RWPE2 (cell line): ENCODE measurements at regions not wholly inside any gene's neighbourhood (a gene's known extent, or its start where the extent isn't known, plus 50 kb on each side); places are given as distances from the start of the nearest gene placed in this dataset.
A peak's percentile ranks its signal among the peaks of the same experiment; 100 is the strongest.

ENCODE experiments used
- ATAC-seq: fragments of 200-7000 bp; cut with Tn5 transposase; 3 replicates; pipeline ENCODE4 v1.9.1; 2021; ENCODE audit warnings: low read depth
- DNase-seq: peaks from one replicate; pipeline ENCODE4 v3.0.0-alpha.2; 2020; ENCODE audit warnings: low spot score
- H3K27ac ChIP-seq: fragments of 450-650 bp; 2 replicates; pipeline ENCODE4 v1.5.1; 2017; ENCODE audit warnings: mild to moderate bottlenecking; ENCODE audit not compliant: poor library complexity, severe bottlenecking
- H3K27me3 ChIP-seq: fragments of 250-450 bp; sonication (Bioruptor Pico); 2 replicates; pipeline ENCODE4 v1.5.1; 2021; ENCODE audit warnings: mild to moderate bottlenecking, moderate library complexity; ENCODE audit not compliant: insufficient read depth, poor library complexity, severe bottlenecking
- H3K36me3 ChIP-seq: fragments of 250-450 bp; sonication (Bioruptor Pico); 2 replicates; pipeline ENCODE4 v1.5.1; 2020; ENCODE audit warnings: low read depth, mild to moderate bottlenecking, moderate library complexity
- H3K4me1 ChIP-seq: fragments of 250-450 bp; sonication (Bioruptor Pico); 2 replicates; pipeline ENCODE4 v1.5.1; 2021; ENCODE audit warnings: mild to moderate bottlenecking, moderate library complexity; ENCODE audit not compliant: insufficient read depth, poor library complexity, severe bottlenecking
- H3K4me3 ChIP-seq: fragments of 250-450 bp; sonication (Bioruptor Pico); 2 replicates; pipeline ENCODE4 v1.5.1; 2021; ENCODE audit warnings: mild to moderate bottlenecking, moderate library complexity; ENCODE audit not compliant: severe bottlenecking
- H3K9me3 ChIP-seq: fragments of 250-450 bp; sonication (Bioruptor Pico); 2 replicates; pipeline ENCODE4 v1.5.1; 2021; ENCODE audit warnings: mild to moderate bottlenecking, moderate library complexity; ENCODE audit not compliant: severe bottlenecking
- CTCF ChIP-seq: fragments of 450-650 bp; IDR thresholded peaks from one replicate; pipeline ENCODE4 v1.5.1; 2017; ENCODE audit warnings: mild to moderate bottlenecking, moderate library complexity; ENCODE audit not compliant: poor library complexity, severe bottlenecking

- ATAC-seq (peak; percentile 51; the same call in 1 of the 3 replicates), DNase-seq (no peak)
- H3K4me1 ChIP-seq: no peaks in the 10 kb centered on the region
- TF ChIP-seq CTCF: no peak
- H3K27me3 ChIP-seq: peaks cover 4% of the 10 kb centered on the region
- no peaks in the 10 kb centered on the region for H3K36me3 ChIP-seq
- no peak overlapping the region for H3K4me3 ChIP-seq
- no peak overlapping the region for H3K27ac ChIP-seq
- no peaks in the 10 kb centered on the region for H3K9me3 ChIP-seq
Measured at GRCh38 chr5:36790847-36791246, 85.7 kb upstream of the NIPBL start.

GRCh38 chr5:36792560-36793180 is 83.9 kb upstream of the NIPBL start:
- Histone ChIP-seq H3K4me3 (no peak overlapping the region), H3K27ac (no peak overlapping the region), H3K36me3 (no peaks in the 10 kb centered on the region), H3K4me1 (no peaks in the 10 kb centered on the region), H3K9me3 (no peaks in the 10 kb centered on the region), H3K27me3 (peaks cover 6% of the 10 kb centered on the region)
- ATAC-seq (no peak), DNase-seq (no peak)
- no peak for TF ChIP-seq CTCF

GRCh38 chr5:36795366-36795765 is 81.2 kb upstream of the NIPBL start:
- no peak for TF ChIP-seq CTCF
- Histone ChIP-seq H3K4me3 (no peak overlapping the region), H3K4me1 (no peaks in the 10 kb centered on the region), H3K36me3 (no peaks in the 10 kb centered on the region), H3K27me3 (peaks cover 16% of the 10 kb centered on the region), H3K9me3 (no peaks in the 10 kb centered on the region), H3K27ac (no peak overlapping the region)
- no peak for DNase-seq
- no peak for ATAC-seq

- no peaks in the 10 kb centered on the region for H3K4me1 ChIP-seq
- ATAC-seq (no peak), DNase-seq (no peak)
- TF ChIP-seq CTCF: no peak
- no peak overlapping the region for H3K27ac ChIP-seq
- H3K27me3 ChIP-seq: peaks cover 16% of the 10 kb centered on the region
- H3K4me3 ChIP-seq: no peak overlapping the region
- H3K36me3 ChIP-seq: no peaks in the 10 kb centered on the region
- no peaks in the 10 kb centered on the region for H3K9me3 ChIP-seq
Measured at GRCh38 chr5:36796155-36796554, 80.4 kb upstream of the NIPBL start.

- no peaks in the 10 kb centered on the region for H3K36me3 ChIP-seq
- no peaks in the 10 kb centered on the region for H3K9me3 ChIP-seq
- TF ChIP-seq CTCF: no peak
- no peak overlapping the region for H3K27ac ChIP-seq
- H3K27me3 ChIP-seq: peaks cover 30% of the 10 kb centered on the region
- no peak overlapping the region for H3K4me3 ChIP-seq
- no peak for DNase-seq
- no peak for ATAC-seq
- H3K4me1 ChIP-seq: no peaks in the 10 kb centered on the region
Measured at GRCh38 chr5:36801523-36801922, 75.0 kb upstream of the NIPBL start.
